Body of pancreas (tissue), 4 donors: ENCODE measurements at regions not wholly inside any gene's neighbourhood (a gene's known extent, or its start where the extent isn't known, plus 50 kb on each side); places are given as distances from the start of the nearest gene placed in this dataset.

ENCODE experiments used
- ATAC-seq: fragments of 150-250 bp; one replicate; pipeline ENCODE4 v1.9.1; 2016
- DNase-seq, 4 donors: peaks; one replicate each; pipeline ENCODE4 v3.0.0-alpha.2; 2019
- H3K27ac ChIP-seq, 4 donors: fragments of 200-600 bp; sonication (generic); 1 replicate in 3 of 4; 2 replicates in 1 of 4; pipeline versions ENCODE4 v1.5.1 to v1.6.1; 2016 to 2019; ENCODE audit warnings: mild to moderate bottlenecking in 1 of 4, mixed read lengths in 1 of 4, moderate library complexity in 1 of 4
- H3K27me3 ChIP-seq, 2 donors: fragments of 200-600 bp; sonication (generic); one replicate each; pipeline ENCODE4 v1.6.0; 2016; ENCODE audit warnings: mild to moderate bottlenecking in 1 of 2
- H3K36me3 ChIP-seq, 2 donors: fragments of 200-600 bp; sonication (generic); replicated peaks in 1 of 2; 2 replicates each; pipeline ENCODE4 v1.5.1; 2016; ENCODE audit warnings: low read depth in 2 of 2; ENCODE audit not compliant: insufficient read depth in 1 of 2
- H3K4me1 ChIP-seq: fragments of 200-600 bp; sonication (generic); one replicate; pipeline ENCODE4 v1.6.0; 2016
- H3K4me3 ChIP-seq, 2 donors: fragments of 200-600 bp; sonication (generic); 1 replicate in 1 of 2; 2 replicates in 1 of 2; pipeline ENCODE4 v1.5.1; 2016 to 2019
- H3K9me3 ChIP-seq, 3 donors: fragments of 200-600 bp; sonication (generic); 1 replicate in 2 of 3; 2 replicates in 1 of 3; pipeline ENCODE4 v1.5.1; 2016
- CTCF ChIP-seq, 7 experiments: fragments of 450-650 bp in 4 of 7; fragments of 200-600 bp in 3 of 7; sonication (generic) in 3 of 7; IDR thresholded peaks; one replicate each; pipeline ENCODE4 v1.5.1; 2016 to 2019; ENCODE audit warnings: antibody characterized with exemption in 7 of 7
- POLR2A ChIP-seq, 3 donors: fragments of 450-650 bp; IDR thresholded peaks; one replicate each; pipeline ENCODE4 v1.6.1; 2016; ENCODE audit warnings: antibody characterized with exemption in 3 of 3, mild to moderate bottlenecking in 2 of 3
- WGBS, 2 donors: methylation state at CpG; one replicate each; pipeline ENCODE4 v1.1.5; 2017; 5-methylcytosine and 5-hydroxymethylcytosine counted together
- intact Hi-C: fragments of 100-400 bp; cut with DNase I; formaldehyde crosslinking; loops from one replicate; pipeline ENCODE4 v1.15.1; 2023

- TF ChIP-seq POLR2A (IDR thresholded peaks at IDR 0.05) (no peak), CTCF (IDR thresholded peaks at IDR 0.05) (no peak)
- no peaks in the 10 kb centered on the region for H3K27me3 ChIP-seq
- ATAC-seq (no peak), DNase-seq (no peak)
- H3K4me1 ChIP-seq = no peaks in the 10 kb centered on the region
- H3K9me3 ChIP-seq = no peaks in the 10 kb centered on the region
- H3K27ac ChIP-seq = no peak overlapping the region
- no peaks in the 10 kb centered on the region for H3K36me3 ChIP-seq
- intact Hi-C loops = no loop called here
- no peak overlapping the region for H3K4me3 ChIP-seq
Observed at GRCh38 chr2:48018480-48018879, 112.2 kb upstream of the FBXO11 start.

- Histone ChIP-seq H3K27me3 (no peaks in the 10 kb centered on the region), H3K4me1 (no peaks in the 10 kb centered on the region), H3K9me3 (no peaks in the 10 kb centered on the region), H3K27ac (no peak overlapping the region), H3K36me3 (no peaks in the 10 kb centered on the region), H3K4me3 (no peak overlapping the region)
- no peak for ATAC-seq
- DNase-seq = no peak
- TF ChIP-seq CTCF (IDR thresholded peaks at IDR 0.05) (no peak), POLR2A (IDR thresholded peaks at IDR 0.05) (no peak)
- WGBS, 2 donors = 63 to 79% methylated on average over 1 of the region's 1 CpG
- intact Hi-C loops = no loop called here
Observed at GRCh38 chr2:48026865-48027264, 120.6 kb upstream of the FBXO11 start.

GRCh38 chr2:48032765-48033164, 126.5 kb upstream of the FBXO11 start:
- DNase-seq = no peak

GRCh38 chr2:48034295-48034694, 128.0 kb upstream of the FBXO11 start:
- H3K27ac ChIP-seq = no peak overlapping the region
- intact Hi-C loops = no loop called here
- DNase-seq (no peak), ATAC-seq (no peak)
- no peak overlapping the region for H3K4me3 ChIP-seq
- no peaks in the 10 kb centered on the region for H3K27me3 ChIP-seq
- TF ChIP-seq CTCF (IDR thresholded peaks at IDR 0.05) (no peak), POLR2A (IDR thresholded peaks at IDR 0.05) (no peak)
- H3K4me1 ChIP-seq = no peaks in the 10 kb centered on the region
- no peaks in the 10 kb centered on the region for H3K9me3 ChIP-seq
- H3K36me3 ChIP-seq = no peaks in the 10 kb centered on the region

More at GRCh38 chr2:48032765-48033164, 126.5 kb upstream of the FBXO11 start:
- H3K36me3 ChIP-seq = no peaks in the 10 kb centered on the region
- WGBS, 2 donors = 83 to 87% methylated on average over 2 of the region's 2 CpGs
- TF ChIP-seq CTCF (IDR thresholded peaks at IDR 0.05) = no peak
- TF ChIP-seq POLR2A (IDR thresholded peaks at IDR 0.05) = no peak
- H3K27ac ChIP-seq = no peak overlapping the region
- H3K4me3 ChIP-seq = no peak overlapping the region
- intact Hi-C loops = no loop called here
- no peaks in the 10 kb centered on the region for H3K27me3 ChIP-seq
- H3K4me1 ChIP-seq = no peaks in the 10 kb centered on the region
- no peak for ATAC-seq
- no peaks in the 10 kb centered on the region for H3K9me3 ChIP-seq

GRCh38 chr2:48036312-48036711, 130.0 kb upstream of the FBXO11 start:
- WGBS, 2 donors = 93 to 95% methylated on average over 2 of the region's 2 CpGs
- ATAC-seq (no peak), DNase-seq (no peak)
- no peak for TF ChIP-seq POLR2A (IDR thresholded peaks at IDR 0.05)
- TF ChIP-seq CTCF (IDR thresholded peaks at IDR 0.05) = no peak
- intact Hi-C loops = no loop called here
- no peaks in the 10 kb centered on the region for H3K36me3 ChIP-seq
- H3K27me3 ChIP-seq = no peaks in the 10 kb centered on the region
- H3K9me3 ChIP-seq = no peaks in the 10 kb centered on the region
- no peak overlapping the region for H3K4me3 ChIP-seq
- no peaks in the 10 kb centered on the region for H3K4me1 ChIP-seq
- H3K27ac ChIP-seq = no peak overlapping the region
